ENCODE measurements at regions not wholly inside any gene's neighbourhood (a gene's known extent, or its start where the extent isn't known, plus 50 kb on each side); places are given as distances from the start of the nearest gene placed in this dataset.

DNA sequence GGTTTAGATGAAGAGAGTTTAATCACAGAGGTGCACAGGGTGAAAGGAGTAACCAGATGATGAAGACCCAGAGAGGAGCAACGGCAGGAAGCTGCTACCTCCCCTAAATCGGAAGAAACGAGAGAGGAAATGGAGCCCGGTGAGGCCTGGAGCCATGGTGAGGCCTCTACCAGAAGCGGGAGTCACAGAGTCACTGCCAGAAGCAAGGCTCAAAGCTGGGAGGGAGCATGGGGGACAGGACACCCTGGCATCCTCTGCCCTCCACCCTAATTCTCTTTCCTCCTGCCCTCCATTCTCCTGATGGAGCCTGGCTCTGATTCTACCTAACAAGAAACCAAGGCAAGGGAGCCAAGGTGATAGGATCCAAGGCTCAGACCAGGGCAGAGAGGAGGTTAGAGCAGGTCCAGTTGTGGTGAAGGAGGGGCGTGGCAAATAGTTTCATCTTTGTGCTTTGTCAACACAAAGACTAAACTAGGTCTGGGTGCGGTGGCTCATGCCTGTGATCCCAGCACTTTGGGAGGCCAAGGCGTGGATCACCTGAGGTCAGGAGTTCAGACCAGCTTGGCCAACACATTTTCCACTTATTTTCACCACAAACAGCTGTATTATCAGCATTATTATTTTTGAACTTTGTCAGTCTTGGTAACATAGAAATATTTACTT, 134.4 kb upstream of the RAI14 start:
- no peak for DNase-seq (ENCODE audit: low spot score in 2 of 2)
- 82 to 83% methylated on average over 8 of the region's 8 CpGs for WGBS, 2 donors
- Histone ChIP-seq H3K36me3 (no peaks in the 10 kb centered on the region), H3K4me3 (no peak overlapping the region), H3K27me3 (no peaks in the 10 kb centered on the region), H3K4me1 (peaks cover 0 to 25% (median 6%) of the 10 kb centered on the region in 4 donors), H3K9me3 (no peaks in the 10 kb centered on the region), H3K27ac (peak overlapping the region in 2 of 4 donors; percentile 63 to 70)
- TF ChIP-seq EP300 (IDR thresholded peaks at IDR 0.05) (no peak), POLR2A (IDR thresholded peaks at IDR 0.05) (no peak)
- TF ChIP-seq, protein P1, sequence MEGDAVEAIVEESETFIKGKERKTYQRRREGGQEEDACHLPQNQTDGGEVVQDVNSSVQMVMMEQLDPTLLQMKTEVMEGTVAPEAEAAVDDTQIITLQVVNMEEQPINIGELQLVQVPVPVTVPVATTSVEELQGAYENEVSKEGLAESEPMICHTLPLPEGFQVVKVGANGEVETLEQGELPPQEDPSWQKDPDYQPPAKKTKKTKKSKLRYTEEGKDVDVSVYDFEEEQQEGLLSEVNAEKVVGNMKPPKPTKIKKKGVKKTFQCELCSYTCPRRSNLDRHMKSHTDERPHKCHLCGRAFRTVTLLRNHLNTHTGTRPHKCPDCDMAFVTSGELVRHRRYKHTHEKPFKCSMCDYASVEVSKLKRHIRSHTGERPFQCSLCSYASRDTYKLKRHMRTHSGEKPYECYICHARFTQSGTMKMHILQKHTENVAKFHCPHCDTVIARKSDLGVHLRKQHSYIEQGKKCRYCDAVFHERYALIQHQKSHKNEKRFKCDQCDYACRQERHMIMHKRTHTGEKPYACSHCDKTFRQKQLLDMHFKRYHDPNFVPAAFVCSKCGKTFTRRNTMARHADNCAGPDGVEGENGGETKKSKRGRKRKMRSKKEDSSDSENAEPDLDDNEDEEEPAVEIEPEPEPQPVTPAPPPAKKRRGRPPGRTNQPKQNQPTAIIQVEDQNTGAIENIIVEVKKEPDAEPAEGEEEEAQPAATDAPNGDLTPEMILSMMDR (IDR thresholded peaks at IDR 0.05): no peak

DNA sequence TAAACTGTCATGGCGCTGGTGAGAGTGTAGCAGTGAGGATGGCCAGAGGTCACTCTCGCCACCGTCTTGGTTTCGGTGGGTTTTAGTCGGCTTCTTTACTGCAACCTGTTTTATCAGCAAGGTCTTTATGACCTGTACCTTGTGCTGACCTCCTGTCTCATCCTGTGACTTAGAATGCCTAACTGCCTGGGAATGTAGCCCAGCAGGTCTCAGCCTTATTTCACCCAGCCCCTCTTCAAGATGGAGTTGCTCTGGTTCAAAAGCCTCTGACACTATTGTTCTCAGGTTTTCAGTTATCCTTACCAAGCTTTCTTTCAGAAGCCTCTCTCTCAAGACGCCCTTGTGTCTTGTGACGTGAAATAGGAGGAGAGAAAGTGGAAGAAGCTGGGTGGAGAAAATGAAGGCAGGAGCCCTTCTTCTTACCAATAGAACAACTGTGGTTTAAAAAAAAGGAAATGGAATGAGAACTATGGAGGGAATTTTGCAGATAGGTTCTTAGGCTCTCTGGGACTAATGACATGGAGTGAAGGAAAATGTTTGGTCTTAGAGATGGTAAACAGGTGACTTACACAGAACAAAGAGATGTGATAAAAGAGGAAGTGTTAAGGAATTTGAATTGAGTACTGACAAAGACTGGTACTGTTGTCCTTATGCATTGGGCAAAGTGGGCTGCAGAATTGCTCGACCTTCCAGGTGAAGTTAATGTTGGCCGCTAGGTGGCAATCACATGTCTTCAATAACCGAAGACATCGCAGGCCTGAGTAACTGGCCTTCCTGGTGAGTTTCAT, 133.3 kb upstream of the RAI14 start:
- Histone ChIP-seq H3K27ac (peak overlapping the region in 3 of 4 donors; percentile 47 to 70 (median 63)), H3K4me1 (peaks cover 0 to 24% (median 6%) of the 10 kb centered on the region in 4 donors), H3K27me3 (no peaks in the 10 kb centered on the region), H3K36me3 (no peaks in the 10 kb centered on the region), H3K9me3 (no peaks in the 10 kb centered on the region), H3K4me3 (no peak overlapping the region)
- peak in 1 of 2 donors; percentile 44 for TF ChIP-seq EP300 (IDR thresholded peaks at IDR 0.05)
- TF ChIP-seq, protein P1 (IDR thresholded peaks at IDR 0.05): peak; percentile 58 to 84 (median 76)
- TF ChIP-seq POLR2A (IDR thresholded peaks at IDR 0.05): no peak
- DNase-seq (ENCODE audit: low spot score in 2 of 2): peak; percentile 65 to 82
- 37 to 39% methylated on average over 11 of the region's 11 CpGs for WGBS, 2 donors

DNA sequence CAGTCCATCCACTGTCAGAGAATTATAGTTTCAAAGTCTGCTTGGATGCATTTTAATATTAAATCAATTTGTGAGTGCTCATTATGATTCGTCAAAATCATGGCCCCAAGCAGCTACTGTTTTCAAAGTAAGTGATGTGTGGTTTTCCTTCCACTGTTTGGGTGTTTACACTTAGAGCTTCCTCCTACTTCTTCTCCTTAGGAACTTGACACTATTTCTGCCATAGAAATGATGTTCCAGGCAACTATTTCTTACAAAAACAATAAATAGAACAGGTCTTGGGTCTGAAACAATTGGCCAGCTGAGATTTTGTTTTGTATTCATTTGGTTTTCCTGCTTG, 132.8 kb upstream of the RAI14 start:
- H3K27ac ChIP-seq: peak overlapping the region in 3 of 4 donors; percentile 47 to 69 (median 63)
- WGBS, 2 donors: 0 to 3% methylated on average over 1 of the region's 1 CpG
- TF ChIP-seq EP300 (IDR thresholded peaks at IDR 0.05): no peak
- TF ChIP-seq, protein P1 (IDR thresholded peaks at IDR 0.05): no peak
- no peaks in the 10 kb centered on the region for H3K9me3 ChIP-seq
- H3K4me3 ChIP-seq: no peak overlapping the region
- H3K36me3 ChIP-seq: no peaks in the 10 kb centered on the region
- H3K4me1 ChIP-seq: peaks cover 0 to 24% (median 6%) of the 10 kb centered on the region in 4 donors
- H3K27me3 ChIP-seq: no peaks in the 10 kb centered on the region
- DNase-seq (ENCODE audit: low spot score in 2 of 2): no peak

DNA sequence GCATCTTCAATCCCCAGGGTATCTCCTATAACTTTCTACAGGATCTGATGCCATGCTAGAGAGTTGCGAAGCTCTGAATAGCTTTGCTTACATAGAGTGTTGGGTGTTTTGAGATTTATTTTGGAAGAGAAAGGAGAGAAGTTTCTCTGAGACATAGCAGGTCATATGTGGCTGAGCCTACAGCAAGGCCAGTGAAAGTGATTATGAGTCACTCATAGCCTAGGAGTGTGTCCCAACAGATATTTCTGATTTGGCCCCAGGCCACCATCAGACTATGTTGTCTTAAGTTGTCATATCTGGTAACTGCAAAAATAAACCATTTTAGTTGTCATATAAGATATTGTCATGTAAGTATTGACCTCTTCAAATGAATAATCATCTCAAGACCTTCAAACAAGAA, 132.0 kb upstream of the RAI14 start:
- Histone ChIP-seq H3K36me3 (no peaks in the 10 kb centered on the region), H3K27me3 (no peaks in the 10 kb centered on the region), H3K9me3 (no peaks in the 10 kb centered on the region), H3K4me3 (no peak overlapping the region), H3K4me1 (peaks cover 0 to 25% (median 6%) of the 10 kb centered on the region in 4 donors), H3K27ac (peak overlapping the region in 3 of 4 donors; percentile 47 to 69 (median 63))
- 65 to 82% methylated on average over 1 of the region's 1 CpG for WGBS, 2 donors
- no peak for TF ChIP-seq EP300 (IDR thresholded peaks at IDR 0.05)
- TF ChIP-seq, protein P1 (IDR thresholded peaks at IDR 0.05): no peak
- TF ChIP-seq POLR2A (IDR thresholded peaks at IDR 0.05): no peak
- DNase-seq (ENCODE audit: low spot score in 2 of 2): no peak

DNA sequence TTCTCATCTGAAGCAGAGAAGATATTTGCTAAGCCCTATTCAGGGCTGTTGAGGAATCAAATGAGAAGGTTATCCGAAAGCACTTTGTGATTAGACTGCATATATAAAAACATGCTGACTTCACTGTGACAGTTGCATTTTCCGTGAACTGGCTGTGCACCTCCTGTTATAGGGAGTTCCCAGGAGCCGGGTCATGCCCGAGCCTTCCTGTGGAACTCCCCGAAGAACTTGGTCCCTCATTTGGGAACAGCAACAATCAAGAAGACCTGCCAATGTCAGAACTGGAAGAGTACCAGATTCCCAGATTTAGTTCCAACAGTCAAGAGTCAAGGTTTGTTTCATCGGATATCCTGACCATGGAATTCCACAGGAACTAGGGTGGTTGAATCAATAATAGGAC, 130.4 kb upstream of the RAI14 start:
- TF ChIP-seq EP300 (IDR thresholded peaks at IDR 0.05): peak in 1 of 2 donors; percentile 25
- TF ChIP-seq, protein P1 (IDR thresholded peaks at IDR 0.05): no peak
- no peak for DNase-seq (ENCODE audit: low spot score in 2 of 2)
- Histone ChIP-seq H3K4me3 (no peak overlapping the region), H3K9me3 (no peaks in the 10 kb centered on the region), H3K4me1 (peaks cover 0 to 38% (median 6%) of the 10 kb centered on the region in 4 donors), H3K36me3 (no peaks in the 10 kb centered on the region), H3K27me3 (no peaks in the 10 kb centered on the region), H3K27ac (no peak overlapping the region)
- whole genome bisulfite sequencing, 2 donors: 64 to 72% methylated on average over 6 of the region's 6 CpGs

Measured in tibial nerve (tissue), 4 donors.